GM12878 (cell line): ENCODE measurements at regions not wholly inside any gene's neighbourhood (a gene's known extent, or its start where the extent isn't known, plus 50 kb on each side); places are given as distances from the start of the nearest gene placed in this dataset.

Experiments
- ATAC-seq: fragments of 200-7000 bp; cut with Tn5 transposase; 3 replicates; pipeline ENCODE4 v1.9.1; 2020; ENCODE audit warnings: mild to moderate bottlenecking, moderate library complexity
- BruUV-seq: library from RNA; stranded (reverse); fragments of 400-500 nt; replicated peaks from 2 replicates; lab custom pipeline; 2021; lab: Mats Ljungman, UMichigan
- CTCF ChIA-PET: fragments of 300-600 bp; sonication (Branson Sonifier 250); formaldehyde crosslinking; extraction: SDS; loops from one replicate; lab custom pipeline; 2021; ENCODE audit warnings: inconsistent platforms; lab: Yijun Ruan, JAX
- POLR2A ChIA-PET: fragments of 350-600 bp; formaldehyde crosslinking; extraction: SDS; loops from one replicate; lab custom pipeline; 2021; ENCODE audit warnings: inconsistent platforms; lab: Charles Lee
- RAD21 ChIA-PET: fragments of 300-600 bp; sonication (Branson Sonifier 250); formaldehyde crosslinking; loops from one replicate; lab custom pipeline; 2023; ENCODE audit warnings: antibody characterized with exemption; ENCODE audit not compliant: unreplicated experiment; lab: Charles Lee
- SMC1A ChIA-PET: fragments of 300-600 bp; sonication (Branson Sonifier 250); formaldehyde crosslinking; loops from one replicate; lab custom pipeline; 2023; ENCODE audit not compliant: unreplicated experiment, uncharacterized antibody; lab: Charles Lee
- DNase-seq: peaks from one replicate; pipeline ENCODE4 v3.0.0-alpha.2; 2011; ENCODE audit warnings: low read depth, low spot score
- FAIRE-seq: peaks from 3 replicates; lab custom pipeline; 2011; peaks lifted over from hg19 to GRCh38; lab: Jason Lieb, UNC
- H2AFZ ChIP-seq: 2 replicates; pipeline ENCODE4 v1.6.0; 2011; ENCODE audit warnings: low read depth, low read length, control low read depth; ENCODE audit not compliant: control insufficient read depth
- H3K27ac ChIP-seq: 2 replicates; pipeline ENCODE4 v1.5.1; 2011; ENCODE audit warnings: control low read depth; ENCODE audit not compliant: control insufficient read depth, insufficient read depth
- H3K27me3 ChIP-seq, 2 experiments: replicated peaks in 1 of 2; 2 replicates each; pipeline versions ENCODE4 v1.6.0 to v1.6.1; 2011; ENCODE audit warnings: low read length in 1 of 2; ENCODE audit not compliant: control insufficient read depth in 2 of 2, insufficient read depth in 2 of 2
- H3K36me3 ChIP-seq, 2 experiments: 2 replicates each; pipeline ENCODE4 v1.5.1; 2011; ENCODE audit warnings: low read length in 1 of 2; ENCODE audit not compliant: control insufficient read depth in 2 of 2, insufficient read depth in 2 of 2
- H3K4me1 ChIP-seq: 2 replicates; pipeline ENCODE4 v1.6.1; 2011; ENCODE audit warnings: mild to moderate bottlenecking, low read length, moderate library complexity, mixed read lengths; ENCODE audit not compliant: control insufficient read depth, insufficient read depth
- H3K4me2 ChIP-seq: 2 replicates; pipeline ENCODE4 v1.6.0; 2011; ENCODE audit warnings: control low read depth; ENCODE audit not compliant: control insufficient read depth, insufficient read depth
- H3K4me3 ChIP-seq: fragments of 200-600 bp; sonication (generic); 2 replicates; pipeline ENCODE4 v1.5.1; 2016
- H3K79me2 ChIP-seq: 2 replicates; pipeline ENCODE4 v1.6.0; 2011; ENCODE audit warnings: low read length; ENCODE audit not compliant: control insufficient read depth, insufficient read depth
- H3K9ac ChIP-seq: 2 replicates; pipeline ENCODE4 v1.8.0; 2011; ENCODE audit warnings: low read length, control low read depth, mixed read lengths; ENCODE audit not compliant: control insufficient read depth, insufficient read depth
- H3K9me3 ChIP-seq: replicated peaks from 3 replicates; pipeline ENCODE4 v1.5.1; 2011; ENCODE audit warnings: mild to moderate bottlenecking, low read length; ENCODE audit not compliant: control insufficient read depth, insufficient read depth
- H4K20me1 ChIP-seq: 2 replicates; pipeline ENCODE4 v1.6.0; 2011; ENCODE audit not compliant: control insufficient read depth, insufficient read depth
- ATF7 ChIP-seq: fragments of 450-650 bp; IDR thresholded peaks from 2 replicates; pipeline ENCODE4 v1.6.1; 2016; ENCODE audit warnings: low read depth, mild to moderate bottlenecking
- BMI1 ChIP-seq: fragments of 450-650 bp; IDR thresholded peaks from 2 replicates; pipeline ENCODE4 v1.6.1; 2016; ENCODE audit warnings: mild to moderate bottlenecking, moderate library complexity, borderline replicate concordance
- CEBPB ChIP-seq, 2 experiments: fragments of 150-350 bp in 1 of 2; IDR thresholded peaks; 2 replicates each; pipeline ENCODE4 v1.6.1; 2012 to 2014; ENCODE audit warnings: low read depth in 2 of 2, low read length in 2 of 2, borderline replicate concordance in 1 of 2, inconsistent platforms in 1 of 2
- HCFC1 ChIP-seq: fragments of 150-350 bp; IDR thresholded peaks from 2 replicates; pipeline ENCODE4 v1.6.1; 2014; ENCODE audit warnings: low read length
- HDAC2 ChIP-seq: fragments of 200-600 bp; sonication (generic); IDR thresholded peaks from 2 replicates; pipeline ENCODE4 v1.6.1; 2017
- IKZF1 ChIP-seq: fragments of 450-650 bp; conservative IDR thresholded peaks from 2 replicates; pipeline ENCODE4 v1.6.1; 2017; ENCODE audit warnings: antibody characterized with exemption, mild to moderate bottlenecking
- IKZF2 ChIP-seq, 2 experiments: fragments of 450-650 bp; IDR thresholded peaks; 2 replicates each; pipeline ENCODE4 v1.6.1; 2017; ENCODE audit warnings: mild to moderate bottlenecking in 2 of 2, moderate library complexity in 2 of 2
- MEF2A ChIP-seq: IDR thresholded peaks from 2 replicates; pipeline ENCODE4 v1.6.1; 2011; ENCODE audit warnings: low read depth, mild to moderate bottlenecking, low read length, moderate library complexity; ENCODE audit not compliant: insufficient read depth
- RB1 ChIP-seq: fragments of 450-650 bp; formaldehyde crosslinking; IDR thresholded peaks from 2 replicates; pipeline ENCODE4 v1.6.1; 2017; ENCODE audit warnings: mild to moderate bottlenecking, borderline replicate concordance
- SREBF1 ChIP-seq: IDR thresholded peaks from 2 replicates; pipeline ENCODE4 v1.6.1; 2012; ENCODE audit warnings: mild to moderate bottlenecking, low read length
- TARDBP ChIP-seq: IDR thresholded peaks from 2 replicates; pipeline ENCODE4 v1.6.1; 2016; ENCODE audit warnings: borderline replicate concordance
- ZNF217 ChIP-seq: fragments of 450-650 bp; IDR thresholded peaks from 2 replicates; pipeline ENCODE4 v1.6.1; 2017; ENCODE audit warnings: antibody characterized with exemption, mild to moderate bottlenecking
- ZSCAN29 ChIP-seq: fragments of 450-650 bp; IDR thresholded peaks from 2 replicates; pipeline ENCODE4 v1.6.1; 2017; ENCODE audit warnings: mild to moderate bottlenecking, moderate library complexity
- WGBS: methylation state at CpG from one replicate; pipeline ENCODE4 v1.1.6; 2016; ENCODE audit warnings: low lambda C conversion rate; ENCODE audit not compliant: insufficient replicate concordance, insufficient coverage; ENCODE audit errors: missing lambda C conversion rate; 5-methylcytosine and 5-hydroxymethylcytosine counted together
- in situ Hi-C: fragments of 300-500 bp; cut with MboI; formaldehyde crosslinking; loops from 9 replicates; pipeline ENCODE4 v1.14.3; 2018; ENCODE audit warnings: mixed read lengths
- intact Hi-C: fragments of 100-400 bp; cut with micrococcal nuclease; formaldehyde crosslinking; loops from one replicate; pipeline ENCODE4 v1.14.2; 2022; ENCODE audit not compliant: unreplicated experiment
- TF ChIP-seq, protein P1 (sequence below): fragments of 150-350 bp; IDR thresholded peaks from 2 replicates; pipeline ENCODE4 v1.6.1; 2014; ENCODE audit warnings: mild to moderate bottlenecking, low read depth, low read length
- TF ChIP-seq, protein P2 (sequence below): IDR thresholded peaks from 2 replicates; pipeline ENCODE4 v1.6.1; 2011; ENCODE audit warnings: low read depth, mild to moderate bottlenecking, low read length, moderate library complexity, borderline replicate concordance; ENCODE audit errors: extremely low read depth
- TF ChIP-seq, protein P3 (sequence below): IDR thresholded peaks from 2 replicates; pipeline ENCODE4 v1.6.1; 2011; ENCODE audit warnings: mild to moderate bottlenecking, low read depth, low read length, moderate library complexity; ENCODE audit not compliant: insufficient replicate concordance

DNA sequence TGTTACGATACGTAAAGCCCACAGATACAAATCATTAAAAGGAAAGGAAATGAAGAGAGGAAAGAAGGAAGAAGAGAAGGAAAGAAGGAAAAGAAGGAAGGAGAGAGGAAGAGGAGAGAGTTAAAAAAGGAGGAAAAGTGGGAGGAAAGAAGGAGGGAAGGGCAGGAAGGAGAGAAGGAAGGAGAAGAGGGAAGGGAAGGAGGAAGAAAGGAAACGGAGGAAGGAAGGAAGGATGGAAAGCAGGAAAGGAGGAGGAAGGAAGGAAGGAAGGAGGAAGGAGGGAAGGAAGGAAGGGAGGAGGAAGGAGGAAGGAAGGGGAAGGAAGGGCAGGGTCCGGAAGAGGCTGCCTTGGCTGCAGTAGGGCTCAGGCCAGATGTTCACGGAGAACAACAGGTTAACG lies 95.2 kb downstream of the ENGASE start:
- in situ Hi-C loops = no loop called here
- no peak for DNase-seq
- Histone ChIP-seq H3K9me3 (no peaks in the 10 kb centered on the region), H2AFZ (no peak overlapping the region), H3K36me3 (no peaks in the 10 kb centered on the region), H3K4me3 (no peak overlapping the region), H3K27ac (no peak overlapping the region), H3K27me3 (peaks cover 0 to 1% of the 10 kb centered on the region in 2 experiments; a peak in 3 of 4 replicates), H3K9ac (no peak overlapping the region), H4K20me1 (no peaks in the 10 kb centered on the region), H3K4me1 (no peaks in the 10 kb centered on the region), H3K4me2 (no peak overlapping the region), H3K79me2 (no peaks in the 10 kb centered on the region)
- FAIRE-seq = no peak
- ChIA-PET RAD21 (no interaction called here), SMC1A (no interaction called here), CTCF (no interaction called here), POLR2A (no interaction called here)
- 60% methylated on average over 6 of the region's 6 CpGs for WGBS
- BruUV-seq = no TSS peak
- no peak for ATAC-seq
- TF ChIP-seq, protein P1, sequence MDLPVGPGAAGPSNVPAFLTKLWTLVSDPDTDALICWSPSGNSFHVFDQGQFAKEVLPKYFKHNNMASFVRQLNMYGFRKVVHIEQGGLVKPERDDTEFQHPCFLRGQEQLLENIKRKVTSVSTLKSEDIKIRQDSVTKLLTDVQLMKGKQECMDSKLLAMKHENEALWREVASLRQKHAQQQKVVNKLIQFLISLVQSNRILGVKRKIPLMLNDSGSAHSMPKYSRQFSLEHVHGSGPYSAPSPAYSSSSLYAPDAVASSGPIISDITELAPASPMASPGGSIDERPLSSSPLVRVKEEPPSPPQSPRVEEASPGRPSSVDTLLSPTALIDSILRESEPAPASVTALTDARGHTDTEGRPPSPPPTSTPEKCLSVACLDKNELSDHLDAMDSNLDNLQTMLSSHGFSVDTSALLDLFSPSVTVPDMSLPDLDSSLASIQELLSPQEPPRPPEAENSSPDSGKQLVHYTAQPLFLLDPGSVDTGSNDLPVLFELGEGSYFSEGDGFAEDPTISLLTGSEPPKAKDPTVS = no peak
- TF ChIP-seq TARDBP (no peak), IKZF2 (IDR thresholded peaks at IDR 0.05) (no peak), SREBF1 (no peak), ZNF217 (no peak), CEBPB (IDR thresholded peaks at IDR 0.05; ENCODE audit: borderline replicate concordance in 1 of 2, low read depth in 2 of 2, low read length in 2 of 2) (no peak)
- TF ChIP-seq, protein P2, sequence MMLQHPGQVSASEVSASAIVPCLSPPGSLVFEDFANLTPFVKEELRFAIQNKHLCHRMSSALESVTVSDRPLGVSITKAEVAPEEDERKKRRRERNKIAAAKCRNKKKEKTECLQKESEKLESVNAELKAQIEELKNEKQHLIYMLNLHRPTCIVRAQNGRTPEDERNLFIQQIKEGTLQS = no peak
- intact Hi-C loops = no loop called here

DNA sequence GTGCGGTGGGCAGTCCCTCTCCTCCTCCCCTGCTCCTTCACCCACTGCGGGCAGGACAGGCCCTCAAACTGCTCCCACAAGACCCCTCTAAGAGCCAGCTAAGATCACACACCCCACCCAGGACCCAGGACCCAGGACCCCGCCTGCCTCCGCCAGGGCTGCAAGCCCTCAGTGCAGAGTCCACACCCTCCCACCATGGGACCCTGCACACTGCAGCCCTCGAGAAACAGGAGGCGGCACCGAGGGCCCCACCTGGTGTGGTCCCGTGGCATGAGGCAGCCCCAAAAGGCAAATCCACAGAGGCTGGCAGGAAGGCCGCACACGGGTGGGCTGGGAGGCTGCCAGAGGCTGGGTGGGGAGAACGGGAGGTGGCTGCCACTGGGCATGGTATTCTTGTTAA lies 94.7 kb downstream of the ENGASE start:
- Histone ChIP-seq H2AFZ (no peak overlapping the region), H3K4me1 (no peaks in the 10 kb centered on the region), H3K9me3 (no peaks in the 10 kb centered on the region), H3K79me2 (no peaks in the 10 kb centered on the region), H3K4me2 (no peak overlapping the region), H3K4me3 (no peak overlapping the region), H3K27ac (no peak overlapping the region), H3K36me3 (no peaks in the 10 kb centered on the region), H3K9ac (no peak overlapping the region), H3K27me3 (peaks cover 0 to 1% of the 10 kb centered on the region in 2 experiments; a peak in 3 of 4 replicates), H4K20me1 (no peaks in the 10 kb centered on the region)
- ChIA-PET CTCF (no interaction called here), POLR2A (no interaction called here), SMC1A (no interaction called here), RAD21 (no interaction called here)
- WGBS = 32% methylated on average over 11 of the region's 11 CpGs
- FAIRE-seq = no peak
- in situ Hi-C loops = no loop called here
- no peak for ATAC-seq
- BruUV-seq = no TSS peak
- DNase-seq = no peak
- intact Hi-C loops = no loop called here
- TF ChIP-seq IKZF1 = no peak
- no peak for TF ChIP-seq MEF2A
- TF ChIP-seq, protein P3, sequence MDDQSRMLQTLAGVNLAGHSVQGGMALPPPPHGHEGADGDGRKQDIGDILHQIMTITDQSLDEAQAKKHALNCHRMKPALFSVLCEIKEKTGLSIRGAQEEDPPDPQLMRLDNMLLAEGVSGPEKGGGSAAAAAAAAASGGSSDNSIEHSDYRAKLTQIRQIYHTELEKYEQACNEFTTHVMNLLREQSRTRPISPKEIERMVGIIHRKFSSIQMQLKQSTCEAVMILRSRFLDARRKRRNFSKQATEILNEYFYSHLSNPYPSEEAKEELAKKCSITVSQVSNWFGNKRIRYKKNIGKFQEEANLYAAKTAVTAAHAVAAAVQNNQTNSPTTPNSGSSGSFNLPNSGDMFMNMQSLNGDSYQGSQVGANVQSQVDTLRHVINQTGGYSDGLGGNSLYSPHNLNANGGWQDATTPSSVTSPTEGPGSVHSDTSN = no peak
- TF ChIP-seq, protein P1 = no peak
- TF ChIP-seq BMI1 = no peak
- TF ChIP-seq HCFC1 = no peak
- TF ChIP-seq ZSCAN29 = no peak
- no peak for TF ChIP-seq ATF7
- no peak for TF ChIP-seq RB1
- no peak for TF ChIP-seq HDAC2
